Activated T-cell treated with anti-CD3 and anti-CD28 coated beads for 1 hour (primary cell): ENCODE measurements at regions not wholly inside any gene's neighbourhood (a gene's known extent, or its start where the extent isn't known, plus 50 kb on each side); places are given as distances from the start of the nearest gene placed in this dataset.
"Not testable (repeated sequence)": the region's sequence is repeated elsewhere in the genome, so short reads cannot be mapped to it uniquely, and the experiment has no call there.

Experiments used
- DNase-seq: peaks from one replicate; pipeline ENCODE4 v3.0.0-alpha.2; 2020; ENCODE audit warnings: low read depth

DNA sequence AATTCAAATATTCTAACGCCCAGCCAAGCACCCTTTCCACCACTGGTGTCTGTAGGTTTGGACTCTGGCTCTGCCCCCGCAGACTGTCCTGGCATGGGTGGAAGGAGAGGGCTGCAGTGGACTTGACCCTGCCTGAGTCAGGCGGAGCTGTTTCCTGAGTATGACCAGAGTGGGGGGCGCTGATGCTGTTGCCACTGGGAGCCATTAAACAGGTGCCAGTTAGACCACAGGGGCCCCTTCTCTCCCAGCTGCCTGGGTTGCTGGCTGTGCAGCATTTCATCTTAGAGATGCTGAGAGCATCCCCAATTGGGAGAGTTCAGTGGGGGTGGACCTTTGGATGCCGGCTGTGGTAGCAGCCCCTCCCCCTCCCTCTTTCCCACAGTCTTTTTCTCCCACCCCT lies 539.5 kb downstream of the MATN1 start:
- DNase-seq, result no peak

DNA sequence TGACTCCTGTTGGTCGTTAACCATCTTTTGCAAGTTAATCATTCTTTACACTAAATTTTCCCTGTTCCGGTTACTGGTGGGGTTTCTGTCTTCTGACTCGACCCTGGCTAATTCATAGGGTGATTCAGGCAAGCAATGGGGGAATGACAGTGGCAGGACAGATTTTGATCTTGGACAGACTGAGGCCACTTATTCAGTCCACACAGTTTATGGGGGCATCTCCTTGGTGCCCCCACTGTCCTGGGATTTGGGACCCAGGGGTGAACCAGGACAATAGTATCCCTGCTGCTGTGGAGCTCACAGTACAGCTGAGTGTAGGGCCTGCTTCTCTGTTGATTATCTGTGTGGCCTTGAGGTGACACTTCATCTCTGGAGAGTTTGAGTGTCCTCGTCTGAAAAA lies 540.4 kb downstream of the MATN1 start:
- DNase-seq, result no peak

DNA sequence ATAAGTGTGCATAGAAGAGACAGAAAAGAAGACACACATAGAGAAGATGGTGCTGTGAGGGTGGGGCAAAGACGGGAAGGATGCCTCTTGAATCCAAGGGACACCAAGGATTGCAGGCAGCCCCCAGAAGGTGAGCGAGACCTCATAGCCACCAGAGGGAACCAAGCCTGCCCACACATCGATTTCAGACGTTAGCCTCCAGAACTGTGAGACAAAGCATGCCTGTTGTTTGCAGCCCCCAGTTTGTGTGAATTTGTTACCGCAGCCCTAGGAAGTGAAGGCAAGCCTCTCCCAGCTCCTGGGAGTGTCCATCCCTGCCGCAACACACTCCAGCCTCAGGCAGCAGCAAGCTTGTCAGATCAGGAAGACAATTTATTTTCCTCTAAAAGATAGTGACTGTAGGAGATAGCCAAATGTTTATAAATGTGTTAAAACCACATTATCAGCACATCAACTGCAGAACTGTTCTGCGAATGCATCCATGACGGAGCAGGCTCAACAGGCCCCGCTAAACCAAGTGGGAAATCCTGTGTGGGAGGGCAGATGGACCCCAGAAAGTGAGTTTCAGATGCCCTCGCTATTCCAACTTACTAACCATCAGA lies 543.3 kb downstream of the MATN1 start:
- no peak for DNase-seq

DNA sequence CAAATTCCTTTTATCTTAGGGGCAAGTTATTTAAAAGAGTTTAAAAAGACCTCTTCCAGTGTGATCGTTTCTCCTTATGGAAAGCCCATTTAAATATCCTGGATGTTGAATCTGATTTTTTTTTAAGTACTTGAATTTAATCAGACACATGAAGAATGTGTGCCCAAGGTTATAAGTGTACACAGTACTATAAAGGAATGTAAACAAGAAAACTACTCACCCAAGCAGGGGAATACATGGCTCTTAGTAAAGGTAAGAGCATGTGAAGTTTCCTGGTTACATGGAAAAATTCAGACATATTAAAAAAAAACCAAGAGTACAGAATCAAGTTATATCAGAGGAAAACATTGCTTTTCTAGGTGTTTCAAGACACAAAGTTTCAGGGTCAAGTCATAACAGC lies 546.9 kb downstream of the MATN1 start:
- DNase-seq, result no peak

DNA sequence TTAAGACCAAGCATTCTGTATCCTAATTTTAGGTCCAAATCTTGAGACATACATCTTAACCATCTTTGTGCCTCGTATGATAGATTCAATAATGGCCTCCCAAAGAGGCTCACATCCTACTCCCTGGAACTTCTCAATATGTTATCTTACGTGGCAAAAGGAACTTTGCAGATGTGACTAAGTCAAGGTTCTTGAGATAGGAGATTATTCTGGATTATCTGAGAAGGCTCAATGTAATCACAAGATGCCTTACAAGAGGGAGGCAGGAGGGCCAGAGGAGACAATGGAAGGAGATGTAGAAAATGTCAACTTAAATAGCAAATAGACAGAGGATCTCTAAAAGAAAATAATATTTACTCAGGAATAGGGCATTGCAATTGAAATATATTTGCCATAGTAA lies 548.9 kb downstream of the MATN1 start:
- no peak for DNase-seq

DNA sequence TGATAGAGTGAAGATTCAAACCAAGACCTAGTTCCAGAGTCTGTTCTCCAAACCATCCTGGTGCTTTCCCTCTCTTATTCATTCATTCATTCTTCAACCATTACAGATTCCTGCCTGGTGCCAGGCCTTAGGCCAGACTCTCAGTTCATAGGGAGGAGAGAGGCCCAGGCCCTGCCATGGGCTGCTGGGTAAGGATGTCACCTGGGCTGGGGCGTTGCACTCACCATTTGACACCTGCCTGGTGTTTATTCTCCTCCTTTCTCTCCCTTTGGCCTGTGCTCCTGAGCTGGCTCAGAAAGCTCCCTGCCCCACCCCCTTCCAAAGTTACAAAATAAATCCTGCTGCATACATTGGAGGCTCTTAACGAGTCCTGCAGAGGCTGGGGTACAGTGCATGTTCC lies 549.8 kb downstream of the MATN1 start:
- no peak for DNase-seq

DNA sequence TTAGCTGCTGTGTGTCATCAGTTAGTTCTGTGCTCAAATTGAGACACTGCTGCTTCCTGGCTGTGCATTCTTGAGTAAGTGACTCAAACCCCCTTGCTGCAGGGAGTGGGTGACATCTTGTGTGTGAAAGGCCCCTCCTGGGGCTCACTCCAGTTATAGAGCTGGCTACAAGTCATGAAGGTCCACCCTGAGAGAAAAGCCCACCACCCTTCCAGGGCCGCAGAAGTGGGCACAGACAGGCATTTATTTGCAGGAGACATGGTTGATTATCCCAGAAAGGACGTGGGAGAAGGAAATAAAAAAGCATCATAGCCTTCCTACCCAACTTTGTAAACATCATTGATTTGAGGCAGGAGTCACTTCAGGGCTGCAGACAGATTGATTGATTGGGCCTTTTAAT lies 550.6 kb downstream of the MATN1 start:
- no peak for DNase-seq

DNA sequence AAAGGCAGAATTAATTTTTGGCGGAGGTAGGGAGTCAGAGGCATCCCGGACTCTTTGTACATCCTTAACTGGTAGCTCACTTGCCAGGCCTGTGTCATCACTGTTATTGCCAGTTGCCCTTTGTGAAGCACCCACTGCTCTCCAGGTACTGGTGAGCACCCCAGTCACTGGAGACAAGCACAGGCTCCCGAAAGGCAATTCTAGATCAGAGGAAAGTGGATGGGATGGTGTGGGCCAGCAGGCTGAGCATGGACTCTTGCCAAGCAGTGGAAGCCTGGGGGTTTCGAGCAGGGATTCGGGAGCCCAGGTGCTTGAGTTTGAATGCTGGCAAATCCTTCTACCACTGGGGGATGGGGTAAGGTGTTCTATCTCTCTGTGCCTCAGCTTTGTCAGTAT lies 551.1 kb downstream of the MATN1 start:
- no peak for DNase-seq

DNA sequence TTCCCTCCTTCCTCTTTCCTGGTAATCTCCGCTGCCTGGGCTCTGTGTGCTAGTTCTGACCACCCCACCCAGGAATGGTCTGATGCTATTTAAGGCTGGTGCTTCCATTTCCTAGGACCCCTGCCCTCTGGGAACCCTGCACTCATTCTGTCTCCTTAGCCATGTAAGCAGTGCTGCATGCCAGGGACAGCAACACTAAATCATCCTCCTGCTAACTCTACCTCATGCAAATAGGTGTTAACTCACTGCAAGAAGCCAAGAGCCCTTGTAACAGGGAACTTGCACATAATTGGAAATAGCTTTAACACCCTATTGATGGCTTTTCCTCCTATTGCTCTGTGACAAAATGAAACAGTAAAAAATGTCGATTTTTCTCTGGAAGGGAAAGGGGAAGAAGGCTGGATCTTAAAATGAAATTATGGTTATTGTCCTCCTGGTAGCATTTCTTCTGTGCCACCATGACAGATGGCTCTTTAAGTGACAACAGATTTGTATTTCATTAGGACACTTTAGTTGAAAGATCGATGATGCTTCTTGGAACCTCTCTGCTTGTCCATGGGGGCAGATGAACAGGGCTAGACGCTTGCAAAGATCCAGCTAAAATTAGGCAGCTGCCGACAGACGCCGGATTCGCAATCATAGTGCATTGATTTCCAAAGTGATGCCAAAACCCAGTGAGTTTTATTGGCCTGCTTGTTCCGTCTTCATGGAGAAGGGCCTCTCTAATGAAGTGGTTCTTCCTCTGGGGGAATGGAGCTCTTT lies 551.7 kb downstream of the MATN1 start:
- DNase-seq, result no peak

DNA sequence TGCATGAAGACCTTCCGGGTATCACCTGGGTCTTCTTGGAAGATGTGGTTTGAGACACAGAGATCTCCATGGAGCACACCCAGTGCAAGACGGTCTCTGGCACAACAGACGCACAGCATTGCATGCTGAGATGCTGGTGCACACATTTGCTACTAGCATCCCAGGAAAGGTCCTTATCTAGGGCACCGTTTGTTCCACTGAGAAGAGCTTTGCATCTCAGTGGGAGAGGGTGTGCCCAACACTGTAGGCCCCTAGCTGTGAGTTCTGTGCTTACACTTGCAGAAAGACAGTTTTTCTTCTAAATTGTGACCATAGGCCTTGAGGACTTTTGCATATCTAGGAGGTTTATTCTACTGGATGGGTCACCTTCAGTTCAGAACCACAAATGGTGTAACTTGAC lies 554.1 kb downstream of the MATN1 start:
- no peak for DNase-seq

DNA sequence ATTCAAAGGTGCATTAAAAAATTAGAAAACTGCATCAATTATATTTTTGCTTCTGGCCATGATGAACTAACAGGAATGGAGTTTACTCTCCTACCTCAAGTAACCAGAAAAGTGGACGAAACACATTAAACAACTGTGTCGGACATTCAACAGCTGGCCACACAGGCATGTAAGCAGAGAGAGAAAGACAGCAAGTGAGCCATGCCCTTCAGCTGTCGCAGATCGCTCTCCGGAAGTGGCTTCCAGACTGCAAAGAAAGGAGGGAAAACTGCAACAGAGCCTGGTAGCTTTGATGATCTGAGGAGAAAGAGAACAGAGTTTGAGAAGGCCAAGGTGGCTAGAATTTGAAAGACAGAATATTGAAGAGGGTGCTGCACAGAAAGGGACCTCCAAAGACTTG lies 557.2 kb downstream of the MATN1 start:
- DNase-seq, result no peak

DNA sequence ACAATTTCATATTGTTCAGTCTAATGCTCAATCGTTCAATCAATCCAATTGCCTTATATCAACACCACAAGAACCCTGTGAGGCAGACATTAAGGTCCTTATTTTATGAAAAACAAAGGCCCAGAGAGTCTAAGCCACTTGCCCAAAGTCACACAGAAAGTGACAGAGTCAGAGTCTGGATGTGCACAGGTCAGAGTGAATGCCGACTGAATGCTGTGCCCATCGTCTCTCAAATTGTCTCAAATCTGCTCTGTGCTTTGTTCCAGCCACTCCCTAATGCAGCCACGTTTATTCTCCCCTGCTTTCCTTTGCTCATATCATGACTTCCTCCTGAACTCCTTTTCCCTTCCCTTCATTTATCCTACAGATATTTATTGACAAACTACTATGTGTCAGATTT lies 558.3 kb downstream of the MATN1 start:
- DNase-seq, result no peak

DNA sequence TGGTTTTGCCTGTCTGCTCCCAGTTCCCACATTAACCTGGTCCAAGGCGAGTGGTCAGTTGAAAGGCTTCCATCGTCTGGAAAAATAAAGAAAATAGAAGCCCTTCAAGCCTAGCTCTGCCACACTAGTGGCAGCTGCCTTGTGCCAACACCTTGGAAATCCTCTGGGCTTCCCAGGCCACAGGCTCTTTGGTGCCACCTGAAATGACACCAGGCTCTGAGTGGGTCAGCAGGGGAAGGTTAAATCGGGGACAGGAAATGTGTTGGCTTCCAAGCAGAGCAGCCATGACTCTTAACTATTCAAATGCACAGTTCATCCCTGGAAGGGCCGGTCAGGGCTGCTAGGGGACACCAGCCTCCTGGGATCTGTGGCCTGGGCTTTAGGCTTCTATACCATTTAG lies 558.7 kb downstream of the MATN1 start:
- no peak for DNase-seq

DNA sequence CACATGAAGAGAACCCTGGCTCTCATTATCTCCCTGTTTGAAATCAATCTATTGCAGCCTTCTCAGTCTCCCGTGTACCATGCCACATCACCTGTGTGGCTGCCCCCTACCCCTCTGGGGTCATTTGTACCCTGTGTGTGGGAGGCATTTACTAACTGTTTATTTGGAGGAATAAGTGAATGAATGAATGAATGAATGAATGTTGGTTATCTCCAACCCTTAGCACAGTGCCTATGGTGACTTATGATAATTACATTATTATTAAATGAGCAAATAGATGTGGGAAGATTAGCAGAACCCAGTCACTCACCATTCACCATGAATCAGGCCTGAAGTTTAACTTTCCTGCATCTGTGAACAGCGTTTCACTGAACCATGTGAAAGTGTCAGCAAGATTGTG lies 560.8 kb downstream of the MATN1 start:
- DNase-seq, result no peak

DNA sequence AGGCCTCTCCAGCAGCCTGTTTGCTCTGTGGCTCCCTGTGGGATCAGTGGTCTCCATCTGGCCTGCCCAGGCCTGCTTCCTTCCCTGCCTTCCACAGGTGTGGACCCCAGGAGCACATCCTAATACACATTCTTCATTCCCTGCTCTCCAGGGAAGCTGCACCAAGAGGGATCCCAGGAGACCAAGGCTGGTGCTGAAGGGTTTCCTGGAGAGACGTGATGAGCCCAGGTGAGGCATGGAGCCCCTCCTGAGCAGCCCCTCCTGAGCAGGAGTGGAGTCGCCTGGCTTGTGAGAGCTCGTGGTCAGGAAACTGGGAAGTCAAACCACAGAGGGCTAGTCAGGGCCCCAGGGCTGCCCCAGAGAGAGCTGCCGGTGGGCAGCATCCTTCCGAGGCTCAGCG lies 561.4 kb downstream of the MATN1 start:
- DNase-seq, result no peak

DNA sequence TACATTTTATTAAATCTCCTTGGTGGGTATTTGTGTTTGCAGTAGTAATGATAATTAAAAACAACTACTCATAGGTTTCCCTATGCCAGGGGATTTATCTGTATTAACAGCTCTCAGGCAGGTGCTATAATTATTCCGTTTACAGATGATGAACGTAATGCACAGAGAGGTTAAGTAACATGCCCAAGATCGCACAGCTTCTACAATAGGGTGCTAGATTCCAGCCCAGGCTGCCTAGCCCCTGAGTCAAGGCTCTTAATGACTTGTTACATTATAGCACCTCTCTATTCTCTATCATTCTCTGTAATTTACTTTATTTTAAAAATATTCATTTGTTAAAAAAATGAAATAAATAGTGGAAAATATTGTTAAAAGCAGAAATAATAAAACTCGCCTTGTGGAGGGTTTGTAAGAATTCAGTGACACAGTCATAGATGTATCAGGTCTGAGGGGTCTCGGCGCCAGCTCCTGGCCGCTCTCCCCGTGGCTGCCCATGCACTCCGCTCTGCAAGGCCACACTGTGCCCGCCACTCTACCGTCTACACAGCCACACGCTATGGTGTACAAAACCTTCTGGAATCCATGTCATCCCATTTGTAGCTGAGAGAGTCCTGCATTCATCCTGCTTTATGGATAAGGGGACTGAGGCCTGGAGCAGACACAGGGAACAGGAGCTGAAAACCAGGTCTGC lies 562.2 kb downstream of the MATN1 start:
- no peak for DNase-seq

DNA sequence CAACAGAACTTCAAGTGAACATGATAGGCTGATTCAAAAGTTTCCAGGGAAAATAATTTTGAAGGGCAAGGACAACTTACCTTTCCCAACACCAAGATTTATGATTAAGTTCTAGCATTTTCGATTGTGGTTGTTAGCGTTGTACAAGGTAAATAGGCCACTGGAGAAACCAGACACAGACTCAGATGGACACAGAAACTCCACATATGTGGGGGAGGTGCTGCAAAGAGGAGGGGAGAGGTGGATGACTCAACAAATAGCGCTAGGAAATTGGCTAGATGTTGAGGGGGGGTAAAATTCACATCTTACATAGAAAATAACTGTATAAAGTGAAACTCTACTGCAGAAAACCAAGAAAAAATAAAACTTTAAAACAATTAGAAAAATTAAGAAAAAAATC lies 564.4 kb downstream of the MATN1 start:
- no peak for DNase-seq

DNA sequence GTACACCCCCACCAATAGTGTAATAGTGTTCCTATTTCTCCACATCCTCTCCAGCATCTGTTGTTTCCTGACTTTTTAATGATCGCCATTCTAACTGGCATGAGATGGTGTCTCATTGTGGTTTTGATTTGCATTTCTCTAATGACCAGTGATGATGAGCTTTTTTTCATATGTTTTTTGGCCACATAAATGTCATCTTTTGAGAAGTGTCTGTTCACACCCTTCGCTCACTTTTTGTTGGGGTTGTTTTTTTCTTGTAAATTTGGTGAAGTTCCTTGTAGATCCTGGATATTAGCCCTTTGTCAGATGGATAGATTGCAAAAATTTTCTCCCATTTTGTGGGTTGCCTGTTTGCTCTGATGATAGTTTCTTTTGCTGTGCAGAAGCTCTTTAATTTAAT lies 567.7 kb downstream of the MATN1 start:
- not testable (repeated sequence) for DNase-seq

DNA sequence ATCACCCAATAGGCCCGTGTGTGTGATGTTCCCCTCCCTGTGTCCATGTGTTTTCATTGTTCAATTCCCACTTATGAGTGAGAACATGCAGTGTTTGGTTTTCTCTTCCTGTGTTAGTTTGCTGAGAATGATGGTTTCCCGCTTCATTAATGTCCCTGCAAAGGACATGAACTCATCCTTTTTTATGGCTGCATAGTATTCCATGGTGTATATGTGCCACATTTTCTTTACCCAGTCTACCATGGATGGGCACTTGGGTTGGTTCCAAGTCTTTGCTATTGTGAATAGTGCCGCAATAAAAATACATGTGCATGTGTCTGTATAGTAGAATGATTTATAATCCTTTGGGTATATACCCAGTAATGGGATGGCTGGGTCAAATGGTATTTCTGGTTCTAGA lies 568.1 kb downstream of the MATN1 start:
- not testable (repeated sequence) for DNase-seq

DNA sequence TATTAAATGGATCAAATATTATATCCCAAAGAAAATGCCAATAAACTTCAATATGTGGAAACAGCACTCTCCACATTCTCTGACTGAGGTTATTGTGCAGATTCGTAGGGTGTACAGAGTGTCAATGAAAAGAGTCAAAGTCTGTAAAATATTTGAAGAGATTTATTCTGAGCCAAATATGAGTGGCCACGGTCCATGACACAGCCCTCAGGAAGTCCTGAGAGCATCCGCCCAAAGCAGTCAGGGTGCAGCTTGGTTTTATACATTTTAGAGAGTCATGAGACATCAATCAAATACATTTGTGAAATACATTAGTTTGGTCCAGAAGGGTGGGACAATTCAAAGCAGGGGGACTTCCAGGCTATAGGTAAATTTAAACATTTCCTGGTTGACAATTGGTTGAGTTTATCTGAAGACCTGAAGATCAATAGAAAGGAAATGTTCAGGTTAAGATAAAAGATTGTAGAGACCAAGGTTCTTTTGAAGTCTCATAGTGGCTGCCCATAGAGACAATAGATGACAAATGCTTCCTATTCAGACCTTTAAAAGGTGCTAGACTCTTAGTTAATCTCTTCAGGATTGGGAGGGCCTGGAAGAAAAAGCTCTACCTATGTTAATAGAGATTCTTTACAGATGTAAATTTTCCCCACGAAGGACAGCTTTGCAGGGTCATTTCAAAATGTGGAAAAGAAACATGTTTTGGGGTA lies 569.5 kb downstream of the MATN1 start:
- no peak for DNase-seq

DNA sequence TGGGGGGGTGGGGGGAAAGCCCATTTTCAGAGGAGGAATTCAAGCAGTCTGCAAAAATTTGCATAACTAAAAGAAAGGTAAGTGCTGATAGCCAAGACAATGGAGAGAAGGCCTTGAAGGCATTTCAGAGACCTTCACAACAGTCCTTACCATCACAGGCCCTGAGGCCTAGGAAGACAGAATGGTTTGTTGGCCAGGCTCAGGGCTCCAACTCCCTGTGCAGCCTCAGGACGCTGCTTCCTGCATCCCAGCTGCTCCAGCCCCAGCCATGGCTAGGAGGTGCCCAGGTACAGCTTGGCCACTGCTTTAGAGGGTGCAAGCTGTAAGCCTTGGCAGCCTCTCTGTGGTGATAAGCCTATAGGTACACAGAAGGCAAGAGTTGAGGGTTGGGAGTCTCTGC lies 571.6 kb downstream of the MATN1 start:
- no peak for DNase-seq

DNA sequence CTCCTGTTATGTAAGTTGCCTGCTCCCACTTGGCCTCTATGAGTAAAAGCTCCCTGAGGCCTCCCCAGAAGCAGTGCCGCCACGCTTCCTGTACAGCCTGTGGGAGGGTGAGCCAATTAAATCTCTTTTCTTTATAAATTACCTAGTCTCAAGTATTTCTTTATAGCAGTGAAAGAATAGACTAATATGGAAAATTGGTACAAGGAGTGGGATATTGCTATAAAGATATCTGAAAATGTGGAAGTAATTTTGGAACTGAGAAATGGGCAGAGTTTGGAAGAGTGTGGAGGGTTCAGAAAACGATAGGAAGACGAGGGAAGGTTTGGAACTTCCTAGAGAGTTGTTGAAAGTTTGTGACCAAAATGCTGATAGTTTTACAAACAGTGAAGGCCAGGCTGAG lies 572.3 kb downstream of the MATN1 start:
- no peak for DNase-seq

DNA sequence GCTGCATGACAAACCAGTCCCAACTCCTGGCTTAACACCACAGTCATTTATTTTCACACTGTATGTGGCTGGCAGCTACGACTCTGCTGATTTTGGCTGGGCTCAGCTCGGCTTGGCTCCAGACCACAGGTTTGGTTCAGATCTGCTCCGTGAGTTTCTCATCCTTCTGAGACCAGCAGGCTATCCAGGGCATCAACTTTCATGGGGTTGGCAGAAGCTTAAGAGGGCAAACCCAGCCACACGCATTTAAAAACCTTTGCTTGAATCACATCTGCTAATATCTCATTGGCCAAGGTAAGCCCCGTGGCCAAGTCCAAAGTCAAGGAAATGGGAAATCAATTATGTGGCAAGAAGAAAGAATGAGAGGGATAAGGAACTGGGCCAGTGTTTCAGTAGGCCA lies 574.2 kb downstream of the MATN1 start:
- DNase-seq, result no peak
